Dendritic cell treated with granulocyte-macrophage colony-stimulating factor and Interleukin-4, amounts not matched to agents 40 ng/mL and 50 ng/mL, for 4 days (primary cell): ENCODE measurements at regions not wholly inside any gene's neighbourhood (a gene's known extent, or its start where the extent isn't known, plus 50 kb on each side); places are given as distances from the start of the nearest gene placed in this dataset.
"Not testable (repeated sequence)": the region's sequence is repeated elsewhere in the genome, so short reads cannot be mapped to it uniquely, and the experiment has no call there.

Experiments
- H3K27ac Mint-ChIP-seq: one replicate; pipeline ENCODE4 v1.8.0; 2022; ENCODE audit warnings: mild to moderate bottlenecking, mixed read lengths
- H3K27me3 Mint-ChIP-seq: one replicate; pipeline ENCODE4 v1.8.0; 2022; ENCODE audit warnings: mild to moderate bottlenecking, mixed read lengths
- H3K36me3 Mint-ChIP-seq: one replicate; pipeline ENCODE4 v1.8.0; 2022; ENCODE audit warnings: low read depth, mixed read lengths
- H3K4me1 Mint-ChIP-seq: one replicate; pipeline ENCODE4 v1.8.0; 2022; ENCODE audit warnings: low read depth, mixed read lengths
- H3K4me3 Mint-ChIP-seq: one replicate; pipeline ENCODE4 v1.8.0; 2022; ENCODE audit warnings: mild to moderate bottlenecking, moderate library complexity, mixed read lengths
- H3K9me3 Mint-ChIP-seq: one replicate; pipeline ENCODE4 v1.8.0; 2022; ENCODE audit warnings: mixed read lengths
- intact Hi-C: fragments of 100-400 bp; cut with micrococcal nuclease; formaldehyde crosslinking; loops from one replicate; pipeline ENCODE4 v1.15.0; 2022

- H3K27ac Mint-ChIP-seq = no peak overlapping the region
- H3K4me1 Mint-ChIP-seq = peaks cover 15% of the 10 kb centered on the region
- intact Hi-C loops = no loop called here
- H3K9me3 Mint-ChIP-seq = peaks cover 8% of the 10 kb centered on the region
- no peak overlapping the region for H3K4me3 Mint-ChIP-seq
- no peaks in the 10 kb centered on the region for H3K36me3 Mint-ChIP-seq
- no peaks in the 10 kb centered on the region for H3K27me3 Mint-ChIP-seq
These were observed 123.8 kb downstream of the GPR85 start for GRCh38 chr7:112962815-112963214.

- Mint-ChIP-seq H3K9me3 (peaks cover 19% of the 10 kb centered on the region), H3K27ac (no peak overlapping the region), H3K4me1 (peaks cover 25% of the 10 kb centered on the region), H3K27me3 (no peaks in the 10 kb centered on the region), H3K4me3 (no peak overlapping the region), H3K36me3 (no peaks in the 10 kb centered on the region)
- intact Hi-C loops = no loop called here
These were observed 127.4 kb downstream of the GPR85 start for GRCh38 chr7:112959276-112959675.

DNA sequence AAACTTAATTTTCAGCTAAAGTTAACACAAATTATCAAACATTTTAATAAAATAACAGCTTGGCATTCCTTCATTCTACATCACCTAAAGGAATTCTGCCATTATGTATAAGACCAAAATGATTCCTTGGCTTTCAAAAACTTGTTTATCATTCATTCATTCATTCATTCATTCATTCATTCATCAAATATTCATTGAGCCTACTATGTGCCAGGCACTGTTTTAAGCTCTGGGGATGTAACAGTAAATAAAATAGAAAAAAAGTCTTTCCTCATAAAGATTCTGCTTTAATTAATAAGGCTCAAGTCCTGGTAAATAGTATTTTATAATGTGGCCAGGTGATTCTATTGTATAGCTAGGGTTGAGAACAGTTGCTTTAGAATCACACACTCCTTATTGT, 127.9 kb downstream of the GPR85 start:
- peaks cover 19% of the 10 kb centered on the region for H3K9me3 Mint-ChIP-seq
- H3K27me3 Mint-ChIP-seq = no peaks in the 10 kb centered on the region
- no peaks in the 10 kb centered on the region for H3K36me3 Mint-ChIP-seq
- no peak overlapping the region for H3K4me3 Mint-ChIP-seq
- H3K27ac Mint-ChIP-seq = no peak overlapping the region
- intact Hi-C loops = no loop called here
- peaks cover 24% of the 10 kb centered on the region for H3K4me1 Mint-ChIP-seq

DNA sequence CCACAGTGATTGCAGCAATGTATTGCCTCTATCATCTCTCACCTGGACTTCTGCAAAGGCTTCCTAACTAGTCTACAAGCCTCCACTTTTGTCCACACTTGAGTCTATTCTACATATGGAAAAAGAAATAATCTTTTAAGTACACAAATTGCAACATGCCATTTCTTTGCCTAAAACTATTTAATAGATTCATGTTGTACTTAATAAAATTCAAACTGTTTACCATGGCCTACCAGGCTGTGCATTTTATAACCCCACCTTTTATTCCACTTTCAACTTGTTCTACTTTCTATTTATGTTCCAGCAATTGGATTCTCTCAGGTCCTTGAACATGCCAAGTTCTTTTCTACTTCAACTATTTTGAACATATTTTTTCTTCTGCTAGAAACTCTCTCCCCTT, 128.7 kb downstream of the GPR85 start:
- H3K27ac Mint-ChIP-seq = peak overlapping the region; percentile 33
- H3K36me3 Mint-ChIP-seq = no peaks in the 10 kb centered on the region
- peaks cover 19% of the 10 kb centered on the region for H3K4me1 Mint-ChIP-seq
- peaks cover 19% of the 10 kb centered on the region for H3K9me3 Mint-ChIP-seq
- intact Hi-C loops = no loop called here
- H3K4me3 Mint-ChIP-seq = no peak overlapping the region
- H3K27me3 Mint-ChIP-seq = no peaks in the 10 kb centered on the region

DNA sequence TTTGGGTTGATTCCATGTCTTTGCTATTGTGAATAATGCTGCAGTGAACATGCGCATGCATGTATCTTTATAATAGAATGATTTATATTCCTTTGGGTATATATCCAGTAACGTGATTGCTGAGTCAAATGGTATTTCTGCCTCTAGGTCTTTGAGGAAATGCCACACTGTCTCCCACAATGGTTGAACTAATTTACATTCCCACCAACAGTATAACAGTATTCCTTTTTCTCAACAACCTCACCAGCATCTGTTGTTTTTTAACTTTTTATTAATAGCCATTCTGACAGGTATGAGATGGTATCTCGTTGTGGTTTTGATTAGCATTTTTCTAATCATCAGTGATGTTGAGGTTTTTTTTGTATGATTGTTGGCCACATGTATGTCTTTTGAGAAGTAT, 133.6 kb downstream of the GPR85 start:
- H3K4me3 Mint-ChIP-seq, intact Hi-C loops, H3K27ac Mint-ChIP-seq, H3K36me3 Mint-ChIP-seq: not testable (repeated sequence)
- Mint-ChIP-seq H3K27me3 (peaks cover 11% of the 10 kb centered on the region), H3K4me1 (peaks cover 12% of the 10 kb centered on the region), H3K9me3 (peaks cover 14% of the 10 kb centered on the region)

GRCh38 chr7:112951070-112951469, 135.6 kb downstream of the GPR85 start:
- peaks cover 17% of the 10 kb centered on the region for H3K27me3 Mint-ChIP-seq
- peaks cover 5% of the 10 kb centered on the region for H3K9me3 Mint-ChIP-seq
- intact Hi-C loops = no loop called here
- H3K4me3 Mint-ChIP-seq = no peak overlapping the region
- no peaks in the 10 kb centered on the region for H3K4me1 Mint-ChIP-seq
- H3K36me3 Mint-ChIP-seq = no peaks in the 10 kb centered on the region
- no peak overlapping the region for H3K27ac Mint-ChIP-seq

DNA sequence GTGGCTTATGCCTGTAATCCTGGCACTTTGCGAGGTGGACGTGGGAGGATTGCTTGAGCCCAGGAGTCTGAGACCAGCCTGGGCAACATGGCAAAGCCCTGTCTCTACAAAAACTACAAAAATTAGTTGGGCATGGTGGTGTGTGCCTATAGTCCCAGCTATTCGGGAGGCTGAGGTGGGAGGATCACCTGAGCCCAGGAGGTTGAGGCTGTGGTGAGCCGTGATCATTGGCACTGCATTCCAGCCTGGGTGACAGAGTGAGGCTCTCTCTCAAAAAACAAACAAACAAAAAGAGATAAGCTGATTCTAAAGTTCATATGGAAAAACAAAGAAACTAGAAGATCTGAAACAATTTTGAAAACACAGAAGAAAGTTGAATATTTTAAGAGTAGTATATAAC, 136.9 kb downstream of the GPR85 start:
- intact Hi-C loops, H3K27ac Mint-ChIP-seq, H3K4me3 Mint-ChIP-seq, H3K4me1 Mint-ChIP-seq, H3K36me3 Mint-ChIP-seq, H3K9me3 Mint-ChIP-seq: not testable (repeated sequence)
- H3K27me3 Mint-ChIP-seq = peaks cover 23% of the 10 kb centered on the region

GRCh38 chr7:112946350-112946749, 140.3 kb downstream of the GPR85 start:
- H3K4me1 Mint-ChIP-seq = no peaks in the 10 kb centered on the region
- peaks cover 26% of the 10 kb centered on the region for H3K27me3 Mint-ChIP-seq
- intact Hi-C loops = no loop called here
- H3K27ac Mint-ChIP-seq = no peak overlapping the region
- H3K4me3 Mint-ChIP-seq = no peak overlapping the region
- no peaks in the 10 kb centered on the region for H3K9me3 Mint-ChIP-seq
- no peaks in the 10 kb centered on the region for H3K36me3 Mint-ChIP-seq

GRCh38 chr7:112945046-112945445, 141.6 kb downstream of the GPR85 start:
- Mint-ChIP-seq H3K36me3 (no peaks in the 10 kb centered on the region), H3K27ac (no peak overlapping the region), H3K4me3 (no peak overlapping the region), H3K9me3 (no peaks in the 10 kb centered on the region), H3K4me1 (peaks cover 10% of the 10 kb centered on the region), H3K27me3 (peaks cover 22% of the 10 kb centered on the region)
- intact Hi-C loops = no loop called here

DNA sequence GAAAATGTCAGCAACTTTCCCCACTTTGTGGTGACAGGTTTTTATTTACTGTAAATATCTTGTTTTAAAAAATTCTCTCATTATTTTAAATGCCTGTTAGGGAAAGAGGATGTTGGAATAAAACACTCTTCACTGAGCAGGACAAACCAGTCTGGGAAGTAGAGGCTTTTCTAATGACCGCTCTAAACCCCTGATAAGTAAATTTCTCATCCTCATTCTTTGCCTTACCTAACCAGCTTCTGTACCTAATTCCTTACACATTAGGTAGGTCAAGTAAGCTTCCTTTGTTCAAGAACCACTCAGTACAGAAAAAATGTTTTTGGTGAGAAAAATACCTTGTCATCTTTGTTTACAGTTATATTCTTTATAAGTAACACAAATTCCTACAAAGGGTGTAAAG, 143.6 kb downstream of the GPR85 start:
- H3K27me3 Mint-ChIP-seq = peaks cover 15% of the 10 kb centered on the region

GRCh38 chr7:112942125-112942524, 144.5 kb downstream of the GPR85 start:
- H3K4me3 Mint-ChIP-seq, H3K9me3 Mint-ChIP-seq, intact Hi-C loops, H3K27ac Mint-ChIP-seq: not testable (repeated sequence)
- peaks cover 10% of the 10 kb centered on the region for H3K36me3 Mint-ChIP-seq
- H3K27me3 Mint-ChIP-seq = peaks cover 13% of the 10 kb centered on the region
- H3K4me1 Mint-ChIP-seq = peaks cover 16% of the 10 kb centered on the region

More for the DNA sequence above, 143.6 kb downstream of the GPR85 start:
- intact Hi-C loops = no loop called here
- Mint-ChIP-seq H3K9me3 (no peaks in the 10 kb centered on the region), H3K4me3 (no peak overlapping the region), H3K4me1 (peaks cover 16% of the 10 kb centered on the region), H3K36me3 (peaks cover 10% of the 10 kb centered on the region), H3K27ac (no peak overlapping the region)

- peaks cover 25% of the 10 kb centered on the region for H3K4me1 Mint-ChIP-seq
- no peaks in the 10 kb centered on the region for H3K9me3 Mint-ChIP-seq
- peaks cover 5% of the 10 kb centered on the region for H3K27me3 Mint-ChIP-seq
- peaks cover 20% of the 10 kb centered on the region for H3K36me3 Mint-ChIP-seq
- intact Hi-C loops = no loop called here
- H3K27ac Mint-ChIP-seq = peak overlapping the region; percentile 94
- peak overlapping the region; percentile 94 for H3K4me3 Mint-ChIP-seq
These were observed 146.3 kb downstream of the GPR85 start for GRCh38 chr7:112940314-112940732.

DNA sequence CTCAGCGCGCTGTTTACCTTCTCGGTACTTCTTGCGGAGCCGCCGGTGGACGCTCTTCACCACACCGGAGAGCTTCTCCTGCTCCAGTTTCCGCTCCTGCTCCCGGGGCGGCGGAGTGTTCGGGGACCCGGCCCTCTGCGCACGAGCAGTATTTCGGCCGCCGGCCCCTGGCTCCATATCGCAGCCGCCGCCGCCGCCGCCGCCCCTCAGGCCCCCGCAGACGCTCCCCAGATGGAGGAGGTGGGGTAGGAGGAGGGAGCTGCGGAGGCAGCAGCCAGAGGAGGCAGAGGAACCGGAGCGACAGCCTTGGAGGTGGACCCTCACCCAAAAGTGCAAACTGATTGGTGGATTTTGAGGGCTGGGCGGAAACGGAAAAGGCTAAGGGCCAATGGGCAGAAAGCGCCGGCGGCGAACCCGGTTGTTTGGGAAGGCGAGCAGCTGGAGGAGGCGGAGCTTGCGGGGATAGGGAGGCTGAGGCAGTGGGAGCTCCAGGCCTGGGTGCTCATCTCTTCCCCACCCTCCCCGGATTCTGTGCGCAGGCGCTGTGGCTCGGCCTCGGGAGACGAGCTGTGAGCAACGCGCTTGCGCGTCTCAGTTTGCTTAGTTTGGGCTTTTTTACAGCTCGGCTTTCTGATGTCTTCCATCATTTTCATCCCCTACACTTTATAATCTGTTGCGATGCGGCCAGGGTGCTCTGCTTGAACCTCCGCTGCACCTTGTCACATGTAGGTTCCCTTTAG, 146.9 kb downstream of the GPR85 start:
- intact Hi-C loops = loop anchor here (2.0 kb wide), 1 partner anchor 179 kb away; the partner anchor contains the start of gene SMIM30
- H3K27ac Mint-ChIP-seq = peak overlapping the region; percentile 94
- peaks cover 3% of the 10 kb centered on the region for H3K27me3 Mint-ChIP-seq
- peaks cover 25% of the 10 kb centered on the region for H3K4me1 Mint-ChIP-seq
- H3K9me3 Mint-ChIP-seq = no peaks in the 10 kb centered on the region
- peaks cover 20% of the 10 kb centered on the region for H3K36me3 Mint-ChIP-seq
- H3K4me3 Mint-ChIP-seq = peak overlapping the region; percentile 94

DNA sequence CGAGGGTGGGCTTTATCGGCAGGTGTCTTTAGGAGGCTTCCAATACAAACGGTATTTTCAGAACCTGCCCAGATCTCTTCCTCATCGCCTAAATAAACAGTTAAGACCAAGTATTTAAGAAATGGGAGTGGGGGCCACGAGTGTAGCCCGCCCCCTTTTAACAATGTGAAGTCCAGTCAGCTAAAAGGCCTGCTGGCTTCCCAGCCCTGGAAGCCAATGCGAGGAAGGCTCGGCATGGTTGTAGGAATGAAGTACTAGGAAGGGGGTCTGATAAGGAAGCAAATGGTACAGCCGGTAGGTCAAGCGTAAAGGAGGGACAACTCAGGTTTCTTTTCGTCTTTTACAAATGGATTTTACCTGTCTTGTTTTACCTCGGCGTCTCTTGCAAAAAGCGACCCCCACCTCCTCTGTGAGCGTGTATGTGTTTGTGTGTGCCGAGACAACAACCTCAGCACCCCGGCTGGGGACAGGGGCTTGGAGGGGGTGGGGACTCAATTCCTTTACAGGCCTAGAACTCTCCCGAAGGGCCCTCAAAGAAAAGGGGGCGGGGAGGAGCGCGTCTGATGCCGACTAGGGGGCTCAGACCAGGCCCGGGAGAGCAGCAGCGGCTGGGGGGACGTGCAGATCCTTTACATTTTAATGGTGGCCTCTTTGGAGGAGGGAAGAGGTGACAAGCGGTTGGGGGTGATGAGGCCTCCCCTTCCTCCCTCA, 147.6 kb downstream of the GPR85 start:
- Mint-ChIP-seq H3K27me3 (peaks cover 3% of the 10 kb centered on the region), H3K4me3 (peak overlapping the region; percentile 94), H3K36me3 (peaks cover 25% of the 10 kb centered on the region), H3K27ac (peak overlapping the region; percentile 94), H3K9me3 (no peaks in the 10 kb centered on the region), H3K4me1 (peaks cover 31% of the 10 kb centered on the region)
- intact Hi-C loops = loop anchor here (2.0 kb wide), 1 partner anchor 180 kb away; the partner anchor contains the start of gene SMIM30
